Panc1 (cell line): ENCODE measurements at regions not wholly inside any gene's neighbourhood (a gene's known extent, or its start where the extent isn't known, plus 50 kb on each side); places are given as distances from the start of the nearest gene placed in this dataset.

Experiments
- POLR2AphosphoS5 ChIP-seq: IDR thresholded peaks from 2 replicates; pipeline ENCODE4 v1.6.1; 2012; ENCODE audit warnings: mild to moderate bottlenecking, low read depth, low read length, moderate library complexity
- TCF7L2 ChIP-seq: IDR thresholded peaks from 2 replicates; pipeline ENCODE4 v1.6.1; 2011; ENCODE audit warnings: mild to moderate bottlenecking, low read depth, low read length, inconsistent platforms
- TF ChIP-seq, protein P1 (sequence below): fragments of 450-650 bp; IDR thresholded peaks from 2 replicates; pipeline ENCODE4 v1.5.1; 2017; ENCODE audit warnings: mild to moderate bottlenecking
- TF ChIP-seq, protein P2 (sequence below), 2 experiments: IDR thresholded peaks; 2 replicates each; pipeline ENCODE4 v1.6.1; 2011 to 2012; ENCODE audit warnings: low read depth in 2 of 2, control low read depth in 1 of 2, low read length in 1 of 2, mild to moderate bottlenecking in 1 of 2, moderate library complexity in 1 of 2; ENCODE audit not compliant: insufficient read depth in 1 of 2

DNA sequence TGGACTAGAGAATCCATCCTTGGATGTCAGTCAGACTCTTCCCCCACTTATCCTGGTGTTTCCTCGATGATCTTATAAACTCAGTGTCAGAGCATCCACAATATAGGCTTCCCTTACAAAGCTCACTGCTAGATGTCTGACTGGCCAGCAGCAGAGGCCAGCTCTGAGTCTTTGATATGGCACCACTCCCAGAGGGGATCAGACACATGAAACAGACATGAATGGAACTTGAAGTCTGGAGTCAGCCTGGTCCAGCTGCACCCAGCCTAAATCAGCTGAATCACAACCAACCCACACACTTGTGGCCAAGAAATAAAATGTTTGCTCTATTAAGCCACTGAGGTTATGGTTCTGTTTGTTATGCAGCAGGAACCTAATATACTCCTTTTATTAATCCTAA is 129.6 kb upstream of the MED14 start:
- TF ChIP-seq, protein P1, sequence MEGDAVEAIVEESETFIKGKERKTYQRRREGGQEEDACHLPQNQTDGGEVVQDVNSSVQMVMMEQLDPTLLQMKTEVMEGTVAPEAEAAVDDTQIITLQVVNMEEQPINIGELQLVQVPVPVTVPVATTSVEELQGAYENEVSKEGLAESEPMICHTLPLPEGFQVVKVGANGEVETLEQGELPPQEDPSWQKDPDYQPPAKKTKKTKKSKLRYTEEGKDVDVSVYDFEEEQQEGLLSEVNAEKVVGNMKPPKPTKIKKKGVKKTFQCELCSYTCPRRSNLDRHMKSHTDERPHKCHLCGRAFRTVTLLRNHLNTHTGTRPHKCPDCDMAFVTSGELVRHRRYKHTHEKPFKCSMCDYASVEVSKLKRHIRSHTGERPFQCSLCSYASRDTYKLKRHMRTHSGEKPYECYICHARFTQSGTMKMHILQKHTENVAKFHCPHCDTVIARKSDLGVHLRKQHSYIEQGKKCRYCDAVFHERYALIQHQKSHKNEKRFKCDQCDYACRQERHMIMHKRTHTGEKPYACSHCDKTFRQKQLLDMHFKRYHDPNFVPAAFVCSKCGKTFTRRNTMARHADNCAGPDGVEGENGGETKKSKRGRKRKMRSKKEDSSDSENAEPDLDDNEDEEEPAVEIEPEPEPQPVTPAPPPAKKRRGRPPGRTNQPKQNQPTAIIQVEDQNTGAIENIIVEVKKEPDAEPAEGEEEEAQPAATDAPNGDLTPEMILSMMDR = no peak
- TF ChIP-seq POLR2AphosphoS5 (no peak), TCF7L2 (no peak)
- TF ChIP-seq, protein P2, sequence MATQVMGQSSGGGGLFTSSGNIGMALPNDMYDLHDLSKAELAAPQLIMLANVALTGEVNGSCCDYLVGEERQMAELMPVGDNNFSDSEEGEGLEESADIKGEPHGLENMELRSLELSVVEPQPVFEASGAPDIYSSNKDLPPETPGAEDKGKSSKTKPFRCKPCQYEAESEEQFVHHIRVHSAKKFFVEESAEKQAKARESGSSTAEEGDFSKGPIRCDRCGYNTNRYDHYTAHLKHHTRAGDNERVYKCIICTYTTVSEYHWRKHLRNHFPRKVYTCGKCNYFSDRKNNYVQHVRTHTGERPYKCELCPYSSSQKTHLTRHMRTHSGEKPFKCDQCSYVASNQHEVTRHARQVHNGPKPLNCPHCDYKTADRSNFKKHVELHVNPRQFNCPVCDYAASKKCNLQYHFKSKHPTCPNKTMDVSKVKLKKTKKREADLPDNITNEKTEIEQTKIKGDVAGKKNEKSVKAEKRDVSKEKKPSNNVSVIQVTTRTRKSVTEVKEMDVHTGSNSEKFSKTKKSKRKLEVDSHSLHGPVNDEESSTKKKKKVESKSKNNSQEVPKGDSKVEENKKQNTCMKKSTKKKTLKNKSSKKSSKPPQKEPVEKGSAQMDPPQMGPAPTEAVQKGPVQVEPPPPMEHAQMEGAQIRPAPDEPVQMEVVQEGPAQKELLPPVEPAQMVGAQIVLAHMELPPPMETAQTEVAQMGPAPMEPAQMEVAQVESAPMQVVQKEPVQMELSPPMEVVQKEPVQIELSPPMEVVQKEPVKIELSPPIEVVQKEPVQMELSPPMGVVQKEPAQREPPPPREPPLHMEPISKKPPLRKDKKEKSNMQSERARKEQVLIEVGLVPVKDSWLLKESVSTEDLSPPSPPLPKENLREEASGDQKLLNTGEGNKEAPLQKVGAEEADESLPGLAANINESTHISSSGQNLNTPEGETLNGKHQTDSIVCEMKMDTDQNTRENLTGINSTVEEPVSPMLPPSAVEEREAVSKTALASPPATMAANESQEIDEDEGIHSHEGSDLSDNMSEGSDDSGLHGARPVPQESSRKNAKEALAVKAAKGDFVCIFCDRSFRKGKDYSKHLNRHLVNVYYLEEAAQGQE (IDR thresholded peaks at IDR 0.05; ENCODE audit: insufficient read depth in 1 of 2, low read depth in 2 of 2, low read length in 1 of 2) = no peak
